ENCODE measurements at regions not wholly inside any gene's neighbourhood (a gene's known extent, or its start where the extent isn't known, plus 50 kb on each side); places are given as distances from the start of the nearest gene placed in this dataset.
"Not testable (repeated sequence)": the region's sequence is repeated elsewhere in the genome, so short reads cannot be mapped to it uniquely, and the experiment has no call there.

GRCh38 chr16:60945225-60945624 is 1091.0 kb downstream of the CDH8 start:
- Histone ChIP-seq H3K9ac (ENCODE audit: insufficient read depth in 1 of 2, low read depth in 2 of 2, low read length in 2 of 2) (no peak overlapping the region), H3K36me3 (ENCODE audit: control insufficient read depth, insufficient read depth, low read length) (no peaks in the 10 kb centered on the region), H3K9me1 (ENCODE audit: control insufficient read depth, insufficient read depth, low read length) (no peaks in the 10 kb centered on the region), H3K27me3 (ENCODE audit: control insufficient read depth in 2 of 2, insufficient read depth in 2 of 2, low read length in 2 of 2) (no peaks in the 10 kb centered on the region), H3K27ac (ENCODE audit: extremely low read depth, low read depth, low read length) (no peak overlapping the region), H3K4me3 (no peak overlapping the region), H4K20me1 (replicated peaks; ENCODE audit: control insufficient read depth, insufficient read depth, low read length) (no peaks in the 10 kb centered on the region), H3K79me2 (ENCODE audit: control insufficient read depth, insufficient read depth, low read length) (no peaks in the 10 kb centered on the region), H3K9me3 (replicated peaks; ENCODE audit: control insufficient read depth, insufficient read depth, low read depth, low read length) (no peaks in the 10 kb centered on the region), H2AFZ (ENCODE audit: low read depth, low read length) (no peak overlapping the region), H3K4me2 (ENCODE audit: insufficient read depth, low read length) (no peak overlapping the region), H3K4me1 (replicated peaks in 1 of 2; ENCODE audit: control insufficient read depth in 2 of 2, insufficient read depth in 2 of 2, low read length in 2 of 2) (no peaks in the 10 kb centered on the region)
- FAIRE-seq (no peak), ATAC-seq (no peak), DNase-seq (ENCODE audit: extremely low read depth in 1 of 4, low spot score in 3 of 4) (peak; percentile 9 to 26 (median 20))
- no TSS peak for BruUV-seq (replicated peaks)
- POLR2A ChIA-PET, result no interaction called here
- in situ Hi-C loops (cut with MboI), result no loop called here
- WGBS (ENCODE audit: insufficient coverage, low coverage, missing lambda C conversion rate), result 0% methylated on average over 2 of the region's 2 CpGs
- CTCF ChIA-PET (ENCODE audit: low intra/inter-chr PET ratio), result no interaction called here
- TF ChIP-seq REST (IDR thresholded peaks at IDR 0.05; ENCODE audit: borderline replicate concordance), result peak; percentile 91
- peak; percentile 84 for TF ChIP-seq REST (CRISPR knock-in tag; IDR thresholded peaks at IDR 0.05; ENCODE audit: low read depth)
- TF ChIP-seq SMAD1 (IDR thresholded peaks at IDR 0.05; ENCODE audit: low read depth, low read length, partially characterized antibody), result no peak
- no peak for TF ChIP-seq ARNT (IDR thresholded peaks at IDR 0.05)
- TF ChIP-seq EHMT2 (IDR thresholded peaks at IDR 0.05), result peak; percentile 70
- 0 out of 2 replicates have a peak, but pooled peaks have one; percentile 38 for TF ChIP-seq MIER1 (IDR thresholded peaks at IDR 0.05; ENCODE audit: low read depth)
- intact Hi-C loops (cut with micrococcal nuclease), result no loop called here

DNA sequence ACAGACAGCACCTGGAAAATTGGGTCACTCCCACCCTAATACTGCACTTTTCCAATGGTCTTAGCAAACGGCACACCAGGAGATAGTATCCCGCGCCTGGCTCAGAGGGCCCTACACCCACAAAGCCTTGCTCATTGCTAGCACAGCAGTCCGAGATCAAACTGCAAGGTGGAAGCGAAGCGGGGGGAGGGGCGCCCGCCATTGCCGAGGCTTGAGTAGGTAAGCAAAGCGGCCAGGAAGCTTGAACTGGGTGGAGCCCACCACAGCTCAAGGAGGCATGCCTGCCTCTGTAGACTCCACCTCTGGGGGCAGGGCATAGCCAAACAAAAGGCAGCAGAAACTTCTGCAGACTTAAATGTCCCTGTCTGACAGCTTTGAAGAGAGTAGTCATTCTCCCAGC is 1100.0 kb downstream of the CDH8 start:
- H3K9me1 ChIP-seq (ENCODE audit: control insufficient read depth, insufficient read depth, low read length); BruUV-seq (replicated peaks); H3K4me2 ChIP-seq (ENCODE audit: insufficient read depth, low read length); in situ Hi-C loops (cut with MboI); POLR2A ChIA-PET; H3K79me2 ChIP-seq (ENCODE audit: control insufficient read depth, insufficient read depth, low read length); DNase-seq (ENCODE audit: extremely low read depth in 1 of 4, low spot score in 3 of 4); H3K27me3 ChIP-seq (ENCODE audit: control insufficient read depth in 2 of 2, insufficient read depth in 2 of 2, low read length in 2 of 2); H4K20me1 ChIP-seq (replicated peaks; ENCODE audit: control insufficient read depth, insufficient read depth, low read length); ATAC-seq; H3K27ac ChIP-seq (ENCODE audit: extremely low read depth, low read depth, low read length); FAIRE-seq; H3K36me3 ChIP-seq (ENCODE audit: control insufficient read depth, insufficient read depth, low read length); H2AFZ ChIP-seq (ENCODE audit: low read depth, low read length); intact Hi-C loops (cut with micrococcal nuclease); H3K4me3 ChIP-seq; H3K4me1 ChIP-seq (replicated peaks in 1 of 2; ENCODE audit: control insufficient read depth in 2 of 2, insufficient read depth in 2 of 2, low read length in 2 of 2); H3K9me3 ChIP-seq (replicated peaks; ENCODE audit: control insufficient read depth, insufficient read depth, low read depth, low read length); H3K9ac ChIP-seq (ENCODE audit: insufficient read depth in 1 of 2, low read depth in 2 of 2, low read length in 2 of 2): not testable (repeated sequence)
- 0% methylated on average over 8 of the region's 10 CpGs for WGBS (ENCODE audit: insufficient coverage, low coverage, missing lambda C conversion rate)
- CTCF ChIA-PET (ENCODE audit: low intra/inter-chr PET ratio), result interaction anchor here (0.6 kb wide), 1 partner anchor 43 kb away, joined by 3 read pairs; no protein-coding TSS in a partner anchor
